ENCODE measurements at regions not wholly inside any gene's neighbourhood (a gene's known extent, or its start where the extent isn't known, plus 50 kb on each side); places are given as distances from the start of the nearest gene placed in this dataset.

DNA sequence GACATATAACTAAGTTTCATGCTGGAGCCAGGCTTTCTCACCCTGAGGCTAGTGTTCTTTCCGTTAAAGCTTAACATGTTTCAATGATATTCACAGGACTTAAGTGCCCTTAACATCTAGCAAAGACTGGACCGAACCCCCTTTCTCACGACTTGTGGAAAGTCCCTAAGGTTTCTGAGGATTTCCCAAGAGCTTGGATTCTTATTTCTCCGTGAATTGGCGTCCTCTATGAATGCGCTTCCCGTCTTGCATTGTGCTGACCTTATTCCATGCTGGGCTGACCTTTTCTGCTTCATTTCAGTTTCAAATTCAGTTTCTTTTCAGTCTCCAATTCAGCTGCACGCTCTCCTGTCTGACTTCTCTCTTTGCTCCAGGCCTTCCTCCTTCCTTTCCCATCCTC, 206.4 kb downstream of the HS3ST3A1 start:
- Histone ChIP-seq H3K36me3 (ENCODE audit: control insufficient read depth, insufficient read depth, low read length) (no peaks in the 10 kb centered on the region), H3K27me3 (ENCODE audit: control insufficient read depth, insufficient read depth, low read length) (no peaks in the 10 kb centered on the region), H3K4me3 (ENCODE audit: low read depth, low read length) (no peak overlapping the region)
- FAIRE-seq = no peak
- peak; percentile 35 for DNase-seq (ENCODE audit: low read depth)
- no peak for TF ChIP-seq CTCF (IDR thresholded peaks at IDR 0.05; ENCODE audit: insufficient read depth, low read length, severe bottlenecking)

DNA sequence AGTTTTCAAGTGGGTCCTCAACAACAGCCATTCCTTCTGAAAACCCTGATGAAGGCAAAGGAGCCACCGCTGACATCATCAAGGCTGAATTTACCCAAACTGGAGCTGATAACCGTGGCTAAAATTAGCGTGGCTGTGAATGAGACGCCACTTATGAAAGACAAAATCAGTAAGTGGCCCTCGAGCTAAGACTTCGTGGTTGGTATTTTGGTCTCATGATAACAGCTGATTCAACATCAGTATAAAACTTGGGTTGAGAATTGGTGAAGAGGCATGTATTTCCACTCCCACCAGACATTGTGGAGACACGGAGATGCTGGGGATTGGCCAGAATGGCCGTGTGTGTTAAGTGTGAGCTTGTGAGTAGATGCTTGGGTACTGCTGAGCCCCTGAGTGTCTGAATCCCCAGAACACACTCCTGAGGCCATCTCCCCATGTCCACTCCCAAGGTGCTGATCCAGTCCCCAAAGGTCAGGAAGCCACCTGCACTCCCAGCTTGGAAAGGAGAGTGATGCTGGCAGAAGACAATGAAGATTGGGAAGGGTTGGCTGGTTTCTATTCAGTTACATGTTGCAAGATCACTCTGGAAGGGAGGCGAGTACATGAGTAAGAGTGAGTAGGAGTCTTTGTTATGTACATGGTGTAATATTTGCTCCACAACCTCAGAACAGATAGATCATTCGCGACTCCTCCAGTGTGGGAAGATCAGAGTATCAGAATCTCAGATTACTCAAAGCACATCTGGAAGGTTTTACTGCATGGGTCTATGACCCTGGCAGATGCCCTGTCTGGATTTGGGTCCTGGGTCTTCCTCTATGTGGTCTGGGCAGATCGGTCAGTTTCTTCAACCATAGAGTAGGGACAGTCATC, 207.7 kb downstream of the HS3ST3A1 start:
- peak; percentile 83 for DNase-seq (ENCODE audit: low read depth)
- FAIRE-seq = peak; percentile 72
- no peak for TF ChIP-seq CTCF (IDR thresholded peaks at IDR 0.05; ENCODE audit: insufficient read depth, low read length, severe bottlenecking)
- no peaks in the 10 kb centered on the region for H3K36me3 ChIP-seq (ENCODE audit: control insufficient read depth, insufficient read depth, low read length)
- no peaks in the 10 kb centered on the region for H3K27me3 ChIP-seq (ENCODE audit: control insufficient read depth, insufficient read depth, low read length)
- H3K4me3 ChIP-seq (ENCODE audit: low read depth, low read length) = no peak overlapping the region

DNA sequence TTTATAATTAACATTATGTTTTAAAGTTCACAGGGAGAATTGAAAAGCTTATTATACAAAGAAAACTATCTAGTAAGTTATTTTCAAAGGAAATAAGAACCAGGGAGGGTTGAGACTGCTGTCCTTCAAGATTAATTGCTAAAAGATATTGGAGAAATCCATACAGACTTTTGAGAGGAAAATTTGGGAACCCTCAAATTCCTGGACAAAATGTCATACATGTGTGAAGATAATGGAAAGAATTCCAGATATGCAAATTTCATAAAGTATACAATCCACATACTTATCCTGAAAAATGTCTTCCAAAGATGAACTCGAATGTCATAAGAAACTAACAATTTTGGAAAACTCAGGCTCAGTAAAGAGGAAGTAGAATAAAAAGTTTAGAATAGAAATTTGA, 213.8 kb downstream of the HS3ST3A1 start:
- DNase-seq (ENCODE audit: low read depth) (no peak), FAIRE-seq (no peak)
- no peaks in the 10 kb centered on the region for H3K36me3 ChIP-seq (ENCODE audit: control insufficient read depth, insufficient read depth, low read length)
- no peaks in the 10 kb centered on the region for H3K27me3 ChIP-seq (ENCODE audit: control insufficient read depth, insufficient read depth, low read length)
- H3K4me3 ChIP-seq (ENCODE audit: low read depth, low read length) = no peak overlapping the region
- TF ChIP-seq CTCF (IDR thresholded peaks at IDR 0.05; ENCODE audit: insufficient read depth, low read length, severe bottlenecking) = no peak

- TF ChIP-seq CTCF (IDR thresholded peaks at IDR 0.05; ENCODE audit: insufficient read depth, low read length, severe bottlenecking) = no peak
- H3K36me3 ChIP-seq (ENCODE audit: control insufficient read depth, insufficient read depth, low read length) = no peaks in the 10 kb centered on the region
- no peaks in the 10 kb centered on the region for H3K27me3 ChIP-seq (ENCODE audit: control insufficient read depth, insufficient read depth, low read length)
- no peak overlapping the region for H3K4me3 ChIP-seq (ENCODE audit: low read depth, low read length)
- FAIRE-seq = no peak
- DNase-seq (ENCODE audit: low read depth) = no peak
Measured at GRCh38 chr17:13387236-13387635, 214.5 kb downstream of the HS3ST3A1 start.

- no peaks in the 10 kb centered on the region for H3K27me3 ChIP-seq (ENCODE audit: control insufficient read depth, insufficient read depth, low read length)
- H3K36me3 ChIP-seq (ENCODE audit: control insufficient read depth, insufficient read depth, low read length) = no peaks in the 10 kb centered on the region
- FAIRE-seq (no peak), DNase-seq (ENCODE audit: low read depth) (peak; percentile 76)
- TF ChIP-seq CTCF (IDR thresholded peaks at IDR 0.05; ENCODE audit: insufficient read depth, low read length, severe bottlenecking) = no peak
- no peak overlapping the region for H3K4me3 ChIP-seq (ENCODE audit: low read depth, low read length)
Measured at GRCh38 chr17:13385481-13385911, 216.2 kb downstream of the HS3ST3A1 start.

DNA sequence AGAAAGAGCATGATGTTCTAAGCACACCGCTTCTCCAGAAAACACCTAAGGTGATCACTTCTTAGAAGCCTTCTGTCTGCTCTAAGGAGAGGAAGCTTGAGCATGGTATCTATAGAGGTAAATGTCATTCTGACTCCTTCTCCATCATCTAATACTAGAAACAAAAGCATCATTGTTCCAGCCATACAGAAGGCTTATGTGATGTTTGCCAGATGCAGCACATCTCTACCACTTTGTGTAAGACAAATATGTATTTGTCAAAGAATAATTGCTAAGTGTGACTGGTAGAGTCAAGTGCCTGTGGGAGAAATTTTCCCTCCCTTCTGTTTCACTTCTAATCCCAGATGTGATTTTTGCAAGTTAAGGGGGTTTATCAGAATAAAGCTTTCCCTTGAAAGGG, 217.1 kb downstream of the HS3ST3A1 start:
- no peak for TF ChIP-seq CTCF (IDR thresholded peaks at IDR 0.05; ENCODE audit: insufficient read depth, low read length, severe bottlenecking)
- DNase-seq (ENCODE audit: low read depth) (no peak), FAIRE-seq (no peak)

More for the DNA sequence above, 217.1 kb downstream of the HS3ST3A1 start:
- H3K36me3 ChIP-seq (ENCODE audit: control insufficient read depth, insufficient read depth, low read length) = no peaks in the 10 kb centered on the region
- no peak overlapping the region for H3K4me3 ChIP-seq (ENCODE audit: low read depth, low read length)
- H3K27me3 ChIP-seq (ENCODE audit: control insufficient read depth, insufficient read depth, low read length) = no peaks in the 10 kb centered on the region
